COR-L47 (cell line): ENCODE measurements at regions not wholly inside any gene's neighbourhood (a gene's known extent, or its start where the extent isn't known, plus 50 kb on each side); places are given as distances from the start of the nearest gene placed in this dataset.
"Not testable (repeated sequence)": the region's sequence is repeated elsewhere in the genome, so short reads cannot be mapped to it uniquely, and the experiment has no call there.

ENCODE experiments used
- DNase-seq: peaks from one replicate; lab custom pipeline; 2025; lab: John Stamatoyannopoulos, UW

GRCh38 chr2:111448796-111449195, 328.1 kb downstream of the BCL2L11 start:
- not testable (repeated sequence) for DNase-seq

GRCh38 chr2:111450526-111450925, 329.8 kb downstream of the BCL2L11 start:
- DNase-seq: not testable (repeated sequence)

- not testable (repeated sequence) for DNase-seq
These were observed 331.0 kb downstream of the BCL2L11 start for GRCh38 chr2:111451692-111452199.

- DNase-seq: not testable (repeated sequence)
These were observed 331.5 kb downstream of the BCL2L11 start for GRCh38 chr2:111452208-111452607.

GRCh38 chr2:111453308-111453707, 332.6 kb downstream of the BCL2L11 start:
- DNase-seq: not testable (repeated sequence)

- DNase-seq: not testable (repeated sequence)
These were observed 333.1 kb downstream of the BCL2L11 start for GRCh38 chr2:111453816-111454215.

GRCh38 chr2:111454404-111454803, 333.7 kb downstream of the BCL2L11 start:
- DNase-seq: not testable (repeated sequence)

GRCh38 chr2:111455016-111456015, 334.6 kb downstream of the BCL2L11 start:
- DNase-seq: not testable (repeated sequence)

GRCh38 chr2:111457191-111457590, 336.5 kb downstream of the BCL2L11 start:
- not testable (repeated sequence) for DNase-seq

GRCh38 chr2:111460901-111461300, 340.2 kb downstream of the BCL2L11 start:
- not testable (repeated sequence) for DNase-seq

GRCh38 chr2:111461831-111462230, 341.1 kb downstream of the BCL2L11 start:
- not testable (repeated sequence) for DNase-seq

- not testable (repeated sequence) for DNase-seq
These were observed 341.9 kb downstream of the BCL2L11 start for GRCh38 chr2:111462572-111462971.

GRCh38 chr2:111463238-111463848, 342.6 kb downstream of the BCL2L11 start:
- not testable (repeated sequence) for DNase-seq

- not testable (repeated sequence) for DNase-seq
These were observed 343.2 kb downstream of the BCL2L11 start for GRCh38 chr2:111463956-111464355.

GRCh38 chr2:111464367-111464766, 343.7 kb downstream of the BCL2L11 start:
- DNase-seq: not testable (repeated sequence)

GRCh38 chr2:111465521-111465920, 344.8 kb downstream of the BCL2L11 start:
- not testable (repeated sequence) for DNase-seq

- not testable (repeated sequence) for DNase-seq
These were observed 346.0 kb downstream of the BCL2L11 start for GRCh38 chr2:111466744-111467143.

GRCh38 chr2:111470924-111471323, 350.2 kb downstream of the BCL2L11 start:
- not testable (repeated sequence) for DNase-seq

GRCh38 chr2:111471791-111472530, 351.2 kb downstream of the BCL2L11 start:
- DNase-seq: not testable (repeated sequence)

- not testable (repeated sequence) for DNase-seq
These were observed 352.2 kb downstream of the BCL2L11 start for GRCh38 chr2:111472844-111473403.

- DNase-seq: not testable (repeated sequence)
These were observed 352.8 kb downstream of the BCL2L11 start for GRCh38 chr2:111473522-111473921.
